ENCODE measurements at regions not wholly inside any gene's neighbourhood (a gene's known extent, or its start where the extent isn't known, plus 50 kb on each side); places are given as distances from the start of the nearest gene placed in this dataset.
"Not testable (repeated sequence)": the region's sequence is repeated elsewhere in the genome, so short reads cannot be mapped to it uniquely, and the experiment has no call there.

DNA sequence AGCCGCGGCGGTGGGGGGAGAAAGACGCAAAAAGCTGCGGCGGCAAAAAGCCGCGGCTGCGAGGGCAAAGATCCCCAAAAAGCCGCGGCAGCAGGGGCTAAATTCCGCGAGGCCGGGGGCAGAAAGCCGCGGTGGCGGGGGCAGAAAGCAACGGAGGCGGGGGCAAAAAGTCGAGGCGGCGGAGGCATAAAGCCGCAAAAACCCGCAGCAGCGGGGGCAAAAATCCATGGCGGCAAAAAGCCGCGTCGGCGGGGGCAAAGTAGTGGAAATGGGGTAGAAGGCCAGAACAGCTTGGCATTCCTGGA lies 1669.2 kb downstream of the RPIA start:
- TF ChIP-seq, protein P1, sequence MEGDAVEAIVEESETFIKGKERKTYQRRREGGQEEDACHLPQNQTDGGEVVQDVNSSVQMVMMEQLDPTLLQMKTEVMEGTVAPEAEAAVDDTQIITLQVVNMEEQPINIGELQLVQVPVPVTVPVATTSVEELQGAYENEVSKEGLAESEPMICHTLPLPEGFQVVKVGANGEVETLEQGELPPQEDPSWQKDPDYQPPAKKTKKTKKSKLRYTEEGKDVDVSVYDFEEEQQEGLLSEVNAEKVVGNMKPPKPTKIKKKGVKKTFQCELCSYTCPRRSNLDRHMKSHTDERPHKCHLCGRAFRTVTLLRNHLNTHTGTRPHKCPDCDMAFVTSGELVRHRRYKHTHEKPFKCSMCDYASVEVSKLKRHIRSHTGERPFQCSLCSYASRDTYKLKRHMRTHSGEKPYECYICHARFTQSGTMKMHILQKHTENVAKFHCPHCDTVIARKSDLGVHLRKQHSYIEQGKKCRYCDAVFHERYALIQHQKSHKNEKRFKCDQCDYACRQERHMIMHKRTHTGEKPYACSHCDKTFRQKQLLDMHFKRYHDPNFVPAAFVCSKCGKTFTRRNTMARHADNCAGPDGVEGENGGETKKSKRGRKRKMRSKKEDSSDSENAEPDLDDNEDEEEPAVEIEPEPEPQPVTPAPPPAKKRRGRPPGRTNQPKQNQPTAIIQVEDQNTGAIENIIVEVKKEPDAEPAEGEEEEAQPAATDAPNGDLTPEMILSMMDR (IDR thresholded peaks at IDR 0.05 in 8 of 11, conservative IDR thresholded peaks at IDR 0.05 in 3 of 11): not testable (repeated sequence)
- not testable (repeated sequence) for TF ChIP-seq POLR2A (IDR thresholded peaks at IDR 0.05)
